Ramos (cell line): ENCODE measurements at regions not wholly inside any gene's neighbourhood (a gene's known extent, or its start where the extent isn't known, plus 50 kb on each side); places are given as distances from the start of the nearest gene placed in this dataset.

ENCODE experiments used
- in situ Hi-C: fragments of 300-500 bp; cut with MboI; formaldehyde crosslinking; loops from one replicate; pipeline ENCODE4 v1.14.3; 2022; ENCODE audit warnings: low sequenced_read_pairs; ENCODE audit not compliant: unreplicated experiment

DNA sequence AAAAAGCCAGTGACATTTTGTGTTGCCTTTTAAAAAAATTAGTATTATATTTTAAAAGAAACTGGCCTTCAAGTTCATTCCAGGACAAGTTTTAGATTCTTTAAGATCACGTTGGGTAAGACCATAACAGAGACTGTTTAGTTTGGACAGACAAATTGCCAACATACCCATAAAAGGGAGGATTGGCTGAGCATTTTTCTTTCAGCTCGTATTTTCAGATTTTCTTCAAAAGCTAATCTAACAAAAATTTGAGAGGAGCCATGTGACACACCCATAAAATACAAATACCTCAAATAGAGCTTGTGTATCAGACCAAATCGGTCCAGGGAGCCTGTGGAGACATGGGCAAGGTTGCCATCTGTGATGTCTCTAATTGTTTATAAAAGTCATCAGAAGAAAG, 74.6 kb upstream of the C1QTNF7 start:
- in situ Hi-C loops, result no loop called here

DNA sequence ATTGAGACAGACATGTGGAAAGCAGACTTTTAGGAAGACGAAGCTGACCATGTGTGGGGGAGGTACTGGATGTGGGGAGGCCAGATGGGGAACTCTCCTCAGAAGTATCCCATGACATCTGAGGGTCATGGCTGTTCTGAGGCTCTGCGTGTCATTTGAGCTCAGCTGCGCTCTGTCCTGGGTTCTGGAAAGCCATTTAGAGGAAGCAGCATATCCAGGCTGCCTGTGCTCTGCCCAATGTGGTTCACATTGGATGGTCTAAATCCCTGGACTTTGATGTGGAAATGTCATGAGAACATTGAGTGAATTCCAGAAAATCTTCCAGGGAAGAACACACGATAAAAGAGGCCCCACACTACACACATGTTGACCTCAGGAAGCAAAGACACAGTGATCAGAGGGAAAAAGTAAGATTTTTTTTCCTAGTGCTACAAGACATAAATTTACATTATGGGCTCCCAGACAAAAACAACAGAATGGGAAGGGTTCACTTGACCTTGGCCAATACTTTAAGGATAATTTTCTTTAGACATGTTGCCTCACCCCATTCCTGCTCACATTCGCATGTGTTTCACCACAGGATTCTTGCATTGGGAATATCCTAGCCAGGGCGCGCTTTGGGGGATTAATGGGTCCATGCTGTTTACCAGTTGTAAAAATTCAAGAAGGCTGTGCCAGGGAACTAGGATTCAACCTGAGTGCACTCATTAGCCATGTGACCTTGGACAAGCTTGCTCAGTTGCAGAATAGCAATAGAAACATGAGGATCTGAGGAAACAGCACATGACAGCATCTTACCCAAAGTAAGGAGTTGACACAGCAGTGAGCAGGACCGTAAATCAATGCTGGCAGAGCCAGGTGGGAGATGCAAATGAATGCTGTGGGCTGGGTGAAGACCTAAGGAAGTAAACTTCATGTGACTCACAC, 73.2 kb upstream of the C1QTNF7 start:
- in situ Hi-C loops, result no loop called here

DNA sequence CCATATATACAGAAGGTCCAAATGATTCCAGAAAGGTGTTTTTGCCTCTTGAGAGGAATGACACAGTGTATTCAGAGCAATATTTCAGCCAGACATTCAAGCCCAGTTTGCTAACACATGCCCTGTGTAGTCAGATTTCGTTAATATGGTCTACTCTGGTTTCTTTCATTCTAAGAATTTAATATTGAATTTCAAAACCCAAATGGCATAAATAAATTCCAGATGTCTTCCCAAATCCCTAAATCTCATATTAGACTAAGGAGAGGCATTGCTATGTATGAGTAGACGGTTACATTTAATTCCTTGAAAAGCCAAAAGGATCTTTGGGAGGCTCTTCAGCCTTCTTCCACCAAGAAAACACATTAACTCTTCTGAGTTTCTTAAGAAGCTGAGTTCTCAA, 66.3 kb upstream of the C1QTNF7 start:
- in situ Hi-C loops, result no loop called here

DNA sequence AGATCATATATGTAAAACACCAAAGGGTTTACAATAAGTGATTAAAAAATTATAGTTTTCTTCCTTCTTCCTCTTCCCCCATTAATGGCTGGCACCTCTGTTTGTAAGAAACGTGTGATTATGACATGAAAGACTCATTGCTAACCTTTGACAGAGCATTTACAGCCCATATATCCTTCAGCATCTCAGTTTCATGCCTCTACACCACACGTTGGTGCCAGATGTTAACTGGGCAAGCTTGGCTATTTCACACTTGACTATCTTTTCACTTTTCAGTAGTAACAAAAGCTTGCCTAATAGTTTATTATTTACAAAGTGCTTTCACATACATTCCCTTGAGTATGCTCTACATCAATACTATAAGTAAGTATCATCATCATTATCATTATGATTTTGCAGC, 65.3 kb upstream of the C1QTNF7 start:
- in situ Hi-C loops, result no loop called here

DNA sequence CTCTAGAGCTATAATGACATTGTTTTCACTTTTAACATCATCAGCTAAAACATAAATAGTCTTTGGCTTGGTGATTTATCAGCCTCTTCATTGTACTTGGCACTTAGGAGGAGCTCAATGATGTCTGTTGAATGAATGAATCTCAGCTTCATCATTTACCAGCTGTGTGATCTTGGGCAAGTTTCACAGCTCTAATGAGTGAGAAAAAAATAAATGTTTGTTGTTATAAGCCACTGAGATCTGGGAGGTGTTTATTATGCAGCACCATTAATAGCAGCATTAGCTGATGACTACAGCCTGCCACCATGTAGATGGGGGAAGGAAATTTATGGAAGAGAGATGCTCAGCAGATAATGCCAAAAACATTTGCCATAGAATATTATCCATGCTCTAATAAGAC, 63.6 kb upstream of the C1QTNF7 start:
- in situ Hi-C loops, result no loop called here

DNA sequence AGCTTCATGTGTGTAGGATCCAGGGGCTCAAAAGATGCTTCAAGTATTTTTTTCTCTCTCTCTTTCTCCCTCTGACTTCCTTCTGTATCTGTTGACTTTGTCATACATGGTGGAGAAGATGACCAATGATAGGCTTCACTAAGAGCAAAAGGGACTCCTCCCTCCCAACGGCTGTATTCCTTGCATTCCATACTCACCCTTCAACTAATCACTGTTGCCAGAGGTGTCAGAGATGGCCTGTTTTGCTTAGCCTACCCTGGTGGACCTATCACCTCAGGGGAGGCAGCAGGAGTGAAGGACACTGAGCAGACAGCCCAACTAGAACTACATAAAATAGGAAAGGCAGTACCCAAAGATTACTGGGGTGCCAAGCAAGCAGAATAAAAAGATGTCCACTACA, 62.2 kb upstream of the C1QTNF7 start:
- in situ Hi-C loops, result no loop called here

DNA sequence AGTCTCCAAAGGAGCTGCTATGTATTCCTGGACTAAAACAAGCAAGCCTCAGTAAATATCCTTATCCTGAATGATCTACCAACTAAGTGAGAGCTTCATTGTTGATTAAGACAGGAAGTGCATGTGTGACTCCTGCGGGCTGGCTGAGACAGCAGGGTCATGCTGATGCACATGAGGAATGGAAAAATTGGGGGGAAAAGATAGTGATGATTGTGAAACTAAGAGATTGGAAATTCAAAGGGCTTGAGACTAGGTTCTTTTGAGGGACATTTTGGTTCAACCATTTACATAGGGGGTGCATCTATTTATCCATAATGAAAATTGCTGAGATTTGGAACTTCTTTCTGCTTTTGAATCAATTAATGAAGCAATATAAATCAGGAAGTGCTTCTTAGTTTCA, 61.1 kb upstream of the C1QTNF7 start:
- in situ Hi-C loops, result no loop called here

DNA sequence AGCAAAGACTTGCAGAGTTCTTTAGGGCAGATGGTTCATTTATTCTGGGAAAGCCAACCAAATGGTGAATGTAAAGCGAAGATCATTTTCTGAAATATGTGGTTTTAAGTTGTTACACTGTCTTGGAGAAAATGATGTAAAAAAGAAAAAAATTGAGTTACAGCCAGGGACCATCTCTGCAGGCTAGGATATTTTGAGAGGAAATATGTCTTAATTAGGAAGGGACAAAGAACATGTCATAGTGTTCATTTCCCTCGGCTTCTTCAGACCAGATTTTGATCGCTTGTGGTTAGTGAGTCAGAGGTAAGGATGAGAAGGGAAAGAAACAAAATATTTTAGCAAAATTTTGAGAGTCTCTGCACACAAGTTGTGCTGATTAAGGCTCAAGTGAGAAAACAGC, 59.0 kb upstream of the C1QTNF7 start:
- in situ Hi-C loops, result no loop called here

DNA sequence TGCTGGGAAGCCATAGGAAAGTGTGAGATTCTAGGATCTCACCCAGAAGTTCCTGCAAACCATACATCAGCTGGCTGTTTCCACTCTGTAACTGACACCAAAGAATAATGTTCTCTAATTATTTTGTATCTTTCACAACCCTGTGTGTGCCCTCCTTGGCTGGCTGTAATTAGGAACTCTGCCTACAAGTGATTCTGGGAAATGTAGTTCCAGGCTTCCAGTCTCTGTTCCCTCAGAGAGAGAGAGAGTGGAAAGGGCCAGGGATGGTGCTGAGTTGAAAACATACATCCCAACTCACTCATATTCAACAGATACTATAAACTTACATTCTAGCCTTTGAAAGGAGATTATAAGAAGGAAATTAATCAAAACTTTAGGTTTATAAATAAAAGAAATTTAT, 57.5 kb upstream of the C1QTNF7 start:
- in situ Hi-C loops, result no loop called here

DNA sequence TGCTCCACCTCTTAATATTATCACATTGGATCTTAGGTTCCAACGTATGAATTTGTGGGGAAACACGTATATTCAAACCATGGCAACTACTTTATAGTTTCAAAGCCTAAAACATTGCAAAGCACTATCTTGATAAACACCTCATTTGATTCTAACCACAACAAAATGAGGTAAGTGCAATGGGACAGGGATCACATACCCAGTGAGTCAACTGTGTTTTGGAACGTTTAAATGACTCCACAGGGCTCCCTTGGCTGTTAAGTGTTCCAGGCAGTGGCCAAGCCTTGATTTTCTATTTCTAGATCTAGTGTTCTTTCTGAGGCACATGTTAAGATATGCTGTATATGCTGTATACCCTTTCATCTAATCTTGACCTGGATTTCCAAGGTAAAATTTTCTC, 54.5 kb upstream of the C1QTNF7 start:
- in situ Hi-C loops, result no loop called here

DNA sequence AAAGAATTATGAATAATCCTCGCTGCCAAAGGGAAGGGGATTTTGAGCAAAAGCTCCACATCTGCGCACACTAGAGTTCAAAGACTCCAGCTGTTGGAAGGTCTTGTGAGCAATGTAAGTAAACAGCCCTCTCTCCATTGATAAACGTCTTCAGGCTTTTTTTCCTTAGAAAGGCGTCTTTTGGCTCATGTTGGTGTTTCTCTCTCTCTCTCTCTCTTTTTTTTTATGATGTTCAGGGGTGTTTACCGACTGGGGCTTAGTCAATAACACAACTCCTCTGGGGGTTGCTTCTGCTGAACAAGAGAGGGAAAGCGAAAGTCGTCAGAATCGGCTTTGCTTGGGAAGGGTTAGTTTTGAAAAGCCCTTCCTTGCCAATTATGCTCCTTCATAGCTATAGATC, 53.2 kb upstream of the C1QTNF7 start:
- in situ Hi-C loops, result no loop called here

DNA sequence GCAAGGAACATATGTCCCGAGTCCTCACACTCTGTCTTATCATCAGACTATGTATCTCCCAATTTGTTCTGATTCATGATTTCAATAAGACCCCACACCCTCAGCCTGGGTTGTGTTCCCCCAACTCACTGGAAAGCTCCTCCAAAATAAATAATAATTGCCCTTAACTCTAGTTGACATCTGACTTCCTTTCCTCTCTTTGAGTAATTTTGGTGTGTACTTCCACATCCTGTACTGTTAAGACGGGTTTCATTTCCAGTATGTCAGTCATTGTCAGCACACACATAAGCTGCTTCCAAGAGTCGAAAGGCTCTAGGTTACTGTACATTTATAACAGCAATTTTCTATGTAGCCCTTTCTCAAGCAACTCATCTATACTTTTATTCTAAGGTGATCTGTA, 52.2 kb upstream of the C1QTNF7 start:
- in situ Hi-C loops, result no loop called here

DNA sequence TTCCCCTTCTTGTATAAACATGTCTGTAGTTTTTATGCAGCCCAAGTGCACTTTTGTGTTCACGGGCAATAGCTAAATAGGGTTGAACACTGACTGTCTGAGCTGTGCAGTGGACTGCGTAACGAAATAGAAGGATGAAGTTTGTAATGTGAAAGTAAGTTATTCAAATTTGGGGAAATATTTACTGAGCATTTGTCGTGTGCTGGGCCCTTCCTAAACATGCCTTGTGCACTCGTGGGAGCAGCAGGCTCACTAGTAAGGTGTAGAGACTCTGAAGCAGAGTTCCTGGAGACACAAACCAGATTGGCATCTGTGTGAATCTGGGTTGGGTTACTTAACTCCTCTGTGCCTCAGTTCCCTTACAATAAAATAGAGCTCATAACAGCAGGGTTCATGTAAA, 51.7 kb upstream of the C1QTNF7 start:
- in situ Hi-C loops, result no loop called here

DNA sequence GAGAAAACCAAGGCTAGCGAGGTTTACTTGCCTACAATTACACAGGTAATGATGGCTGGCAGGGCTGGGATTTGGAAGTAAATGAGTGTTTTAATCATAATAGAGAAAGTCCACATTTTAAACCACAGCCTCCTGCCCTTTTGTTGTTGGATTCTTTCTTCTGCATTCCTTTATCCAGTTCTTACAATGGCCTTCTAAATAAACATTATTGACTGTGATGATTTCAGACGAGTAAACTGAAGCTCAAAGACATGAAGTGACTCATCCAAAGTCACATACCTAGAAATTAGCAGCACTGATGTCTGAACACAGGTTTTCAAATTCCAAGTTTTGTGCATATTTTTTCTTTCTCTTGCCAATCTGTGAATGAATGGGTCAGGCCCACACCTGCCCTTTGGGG, 51.2 kb upstream of the C1QTNF7 start:
- in situ Hi-C loops, result no loop called here
